CD4-positive, alpha-beta T cell treated with Interleukin-4 for 4 hours (primary cell): ENCODE measurements at regions not wholly inside any gene's neighbourhood (a gene's known extent, or its start where the extent isn't known, plus 50 kb on each side); places are given as distances from the start of the nearest gene placed in this dataset.

Experiments
- DNase-seq: peaks from one replicate; pipeline ENCODE4 v3.0.0-alpha.2; 2020

- DNase-seq: no peak
Measured at GRCh38 chr2:239472235-239472775, 71.5 kb upstream of the HDAC4 start.

DNA sequence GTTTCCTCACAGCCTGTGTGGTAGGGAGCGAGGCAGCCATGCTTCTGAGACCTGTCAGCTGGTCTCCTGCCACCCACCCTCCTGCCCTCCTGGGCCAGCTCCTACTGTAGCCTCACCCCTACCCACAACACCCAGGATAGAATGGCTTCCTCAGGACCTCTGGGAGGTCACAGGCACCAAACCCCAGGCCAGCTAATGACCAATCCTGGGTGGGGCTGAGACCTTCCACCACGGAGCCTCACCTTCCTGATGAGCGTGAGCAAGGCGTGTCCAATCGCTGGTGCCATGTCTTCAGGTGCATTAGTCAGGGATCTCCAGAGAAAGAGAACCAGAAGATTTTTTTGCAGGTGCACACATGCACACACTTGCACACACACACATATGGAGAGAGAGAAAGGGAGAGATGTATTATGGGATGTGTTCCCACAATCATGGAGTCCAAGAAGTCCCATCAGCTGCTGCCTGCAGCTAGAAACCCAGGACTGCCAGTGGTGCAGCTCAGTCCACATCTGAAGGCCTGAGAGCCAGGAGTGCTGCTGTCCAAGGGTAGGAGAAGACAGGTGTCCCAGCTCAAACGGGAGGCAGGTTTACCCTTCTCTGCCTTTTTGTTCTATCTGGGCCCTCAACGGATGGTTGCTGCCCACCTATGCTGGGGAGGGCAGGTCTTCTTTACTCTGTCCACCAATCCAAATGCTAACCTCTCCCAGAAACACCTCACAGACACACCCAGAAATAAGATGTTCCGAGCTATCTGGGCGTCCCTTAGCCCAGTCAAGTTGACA is 70.4 kb upstream of the HDAC4 start:
- DNase-seq: no peak

DNA sequence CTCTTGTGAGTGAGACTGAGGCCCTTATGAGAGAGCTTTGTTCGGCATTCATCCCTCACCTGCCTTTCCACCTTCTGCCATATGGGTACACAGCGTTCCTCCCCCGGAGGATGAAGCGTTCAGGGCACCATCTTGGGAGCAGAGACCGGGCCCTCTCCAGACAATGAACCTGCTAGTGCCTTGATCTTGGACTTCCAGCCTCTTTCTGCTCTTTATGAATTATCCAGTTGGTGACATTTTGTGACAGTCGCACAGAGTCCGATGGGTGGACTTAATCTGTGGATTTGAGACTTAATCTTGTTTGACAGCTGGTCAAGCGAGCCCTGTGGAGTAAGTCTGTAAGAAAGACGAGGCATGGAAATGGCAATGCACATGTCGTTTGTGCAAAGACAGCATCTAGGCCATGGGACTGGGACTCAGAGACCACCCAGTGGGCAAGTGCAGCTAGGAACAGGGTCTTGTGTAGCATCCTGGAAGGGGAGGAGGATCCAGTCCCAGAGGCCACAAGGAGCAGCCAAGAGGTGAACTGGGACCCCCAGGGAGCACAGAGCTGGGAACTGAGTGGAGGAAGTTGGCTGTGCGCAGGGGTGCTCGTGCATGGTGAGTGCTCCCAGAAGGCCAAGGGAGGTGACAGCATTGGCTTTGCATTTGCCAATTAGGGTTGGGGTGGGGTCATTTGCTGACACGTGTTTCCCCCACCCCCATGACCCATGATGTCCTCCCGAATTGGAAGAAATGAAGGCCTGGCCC is 69.5 kb upstream of the HDAC4 start:
- no peak for DNase-seq

- DNase-seq: no peak
Measured at GRCh38 chr2:239469106-239469960, 68.5 kb upstream of the HDAC4 start.

DNA sequence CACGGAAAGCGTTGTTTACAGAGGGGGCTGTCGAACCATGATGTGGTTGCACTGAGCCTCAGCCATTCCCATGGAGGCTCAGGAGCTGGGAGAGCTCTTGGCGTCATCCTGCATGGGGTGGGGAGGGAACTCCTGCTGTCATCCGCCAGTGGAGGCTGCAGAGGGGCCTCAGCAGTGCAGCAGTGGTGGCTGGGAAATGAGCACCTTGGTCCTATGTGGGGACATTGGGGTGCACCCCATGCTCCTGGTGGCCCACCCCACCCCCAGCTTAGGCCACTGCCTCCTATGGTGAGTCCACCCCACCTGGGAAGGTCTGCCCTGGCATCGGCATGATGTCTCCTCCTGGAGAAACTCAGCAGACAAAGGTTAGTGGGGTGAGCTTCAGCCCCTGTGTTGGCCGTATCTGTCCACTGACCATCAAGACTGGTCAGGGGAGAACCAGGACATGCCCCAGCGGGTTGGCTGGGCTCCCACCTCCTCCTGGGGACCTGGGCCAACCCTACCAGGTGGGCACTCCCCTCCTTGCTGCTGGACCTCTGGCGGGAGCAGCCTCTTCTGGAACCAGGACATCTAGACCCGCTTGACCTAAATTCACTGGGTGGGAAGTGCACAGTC is 67.8 kb upstream of the HDAC4 start:
- no peak for DNase-seq

DNA sequence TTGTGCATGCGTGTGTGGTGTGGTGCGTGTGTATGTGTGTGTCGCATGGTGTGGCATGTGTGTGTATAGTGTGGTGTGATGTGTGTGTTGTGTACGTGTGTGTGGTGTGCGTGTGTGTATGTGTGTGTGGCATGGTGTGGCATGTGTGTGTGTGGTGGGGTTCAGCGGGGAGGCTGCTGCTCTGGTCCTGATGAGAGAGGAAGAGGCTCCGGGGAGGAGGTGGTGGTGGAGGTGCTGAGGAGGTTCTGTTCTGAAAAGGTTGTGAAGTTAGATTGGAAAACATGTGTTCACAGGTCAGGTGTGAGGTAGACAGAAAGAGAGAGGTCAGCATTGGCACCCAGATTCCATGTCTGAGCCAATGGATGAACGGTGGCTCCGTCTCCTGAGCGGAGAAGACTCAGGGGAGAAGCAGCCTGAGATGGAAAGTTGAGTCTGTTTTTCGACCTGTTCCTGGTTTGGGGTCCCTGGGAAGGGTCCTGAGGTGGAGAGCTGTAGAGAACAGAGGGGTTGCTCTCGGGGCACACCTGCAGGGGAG is 67.2 kb upstream of the HDAC4 start:
- no peak for DNase-seq

GRCh38 chr2:239467281-239467955 is 66.6 kb upstream of the HDAC4 start:
- no peak for DNase-seq

- DNase-seq: no peak
Measured at GRCh38 chr2:239466755-239467271, 66.0 kb upstream of the HDAC4 start.

- no peak for DNase-seq
Measured at GRCh38 chr2:239466061-239466754, 65.4 kb upstream of the HDAC4 start.

GRCh38 chr2:239465017-239466001 is 64.5 kb upstream of the HDAC4 start:
- no peak for DNase-seq

DNA sequence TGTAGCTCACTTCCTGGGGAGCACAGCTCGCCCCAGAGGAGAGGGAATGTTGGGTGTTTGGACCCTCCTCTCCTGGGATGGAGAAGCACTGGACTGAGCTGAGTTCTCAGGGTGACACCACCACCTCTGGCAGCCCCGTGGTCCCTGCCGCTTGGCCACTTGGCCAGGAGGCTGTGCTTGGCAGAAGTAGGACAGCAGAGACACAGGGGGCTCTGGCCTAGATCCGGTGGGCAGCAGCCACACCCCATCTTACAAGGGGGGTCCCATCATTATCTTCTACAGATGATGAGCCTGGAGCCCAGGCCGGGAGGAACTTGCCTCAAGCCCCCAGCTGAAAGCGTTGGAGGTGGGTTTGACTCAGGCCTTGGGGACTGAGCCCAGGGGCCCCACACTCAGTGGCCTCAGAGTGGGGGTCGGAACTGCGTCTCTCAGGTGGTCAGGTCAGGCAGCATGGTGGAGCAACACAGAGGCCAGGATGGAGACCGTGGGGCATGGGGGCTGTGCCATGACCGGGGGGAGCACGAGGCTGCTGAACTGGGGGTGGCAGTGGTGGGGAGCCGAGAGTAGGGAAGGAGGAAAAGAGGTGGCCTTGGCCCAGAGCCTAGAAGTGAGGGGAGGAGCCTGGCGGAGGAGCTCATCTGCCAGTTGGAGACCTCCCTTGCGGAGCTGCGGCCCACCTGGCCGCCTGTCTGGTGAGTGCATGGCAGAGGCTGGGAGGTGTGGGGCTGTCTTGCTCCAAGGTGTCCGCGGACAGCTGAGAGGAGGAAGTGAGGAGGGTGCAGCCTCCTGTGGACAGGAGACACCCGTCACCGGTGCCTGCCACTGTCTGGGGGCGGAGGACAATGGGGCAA is 63.6 kb upstream of the HDAC4 start:
- no peak for DNase-seq

DNA sequence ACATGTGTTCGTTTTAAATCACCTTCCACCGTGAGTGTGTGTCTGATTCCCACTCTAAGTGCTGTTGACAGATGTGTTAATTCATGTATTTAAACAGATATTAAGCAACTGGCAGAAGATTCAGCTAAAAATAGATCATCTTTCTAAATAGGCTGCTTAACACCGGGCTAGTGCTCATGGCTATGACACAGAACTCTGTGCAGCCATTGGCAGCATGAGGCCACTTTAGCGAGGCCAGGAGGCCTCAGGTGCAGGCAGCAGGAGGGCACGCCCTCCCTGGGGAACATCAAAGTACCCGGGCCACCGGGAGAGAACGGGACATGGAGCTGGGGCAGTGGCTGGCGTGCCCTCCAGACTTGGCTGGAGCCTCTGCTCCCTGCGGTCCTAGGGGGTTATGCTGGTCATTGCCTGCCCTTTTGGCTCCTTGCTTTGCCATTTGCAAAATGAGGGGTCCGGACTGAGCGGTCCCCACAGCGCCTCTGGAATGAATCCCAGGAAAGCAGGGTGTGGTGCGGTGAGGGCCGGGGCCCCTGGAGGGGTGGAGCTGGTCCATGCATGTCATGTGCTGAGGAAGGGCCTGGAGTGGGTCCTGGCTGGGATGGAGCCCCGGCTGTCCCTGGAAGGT is 62.8 kb upstream of the HDAC4 start:
- no peak for DNase-seq

- no peak for DNase-seq
Measured at GRCh38 chr2:239462671-239463506, 62.1 kb upstream of the HDAC4 start.

GRCh38 chr2:239462191-239462515 is 61.3 kb upstream of the HDAC4 start:
- no peak for DNase-seq

- DNase-seq: no peak
Measured at GRCh38 chr2:239461291-239462190, 60.7 kb upstream of the HDAC4 start.

DNA sequence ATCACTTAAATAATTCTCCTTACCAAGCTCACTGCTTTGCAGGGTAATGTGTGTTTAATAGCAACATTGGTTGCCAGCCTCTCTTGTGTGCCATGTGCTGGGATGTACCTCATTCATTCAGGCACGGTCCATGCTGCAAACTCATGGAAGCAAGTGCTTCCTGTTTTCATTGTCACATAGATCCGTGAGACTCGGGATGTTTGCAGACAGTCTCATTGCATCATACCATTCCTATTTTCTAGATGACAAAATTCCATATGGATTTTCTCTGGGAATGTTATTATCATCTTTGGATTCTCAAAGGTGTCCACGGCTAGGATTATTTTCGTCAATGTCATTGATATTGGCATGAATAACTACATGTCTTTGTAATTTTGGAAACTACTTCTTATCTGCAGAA is 60.0 kb upstream of the HDAC4 start:
- DNase-seq: no peak
